ENCODE measurements at regions not wholly inside any gene's neighbourhood (a gene's known extent, or its start where the extent isn't known, plus 50 kb on each side); places are given as distances from the start of the nearest gene placed in this dataset.
"Not testable (repeated sequence)": the region's sequence is repeated elsewhere in the genome, so short reads cannot be mapped to it uniquely, and the experiment has no call there.

- Histone ChIP-seq H3K9me3 (no peaks in the 10 kb centered on the region), H3K27ac (no peak overlapping the region), H3K4me1 (peaks cover 0 to 2% of the 10 kb centered on the region in 2 donors), H3K36me3 (no peaks in the 10 kb centered on the region), H3K4me3 (no peak overlapping the region), H3K27me3 (no peaks in the 10 kb centered on the region)
- intact Hi-C loops (cut with DNase I): no loop called here
- DNase-seq (ENCODE audit: low spot score in 2 of 2): no peak
- TF ChIP-seq, protein P1, sequence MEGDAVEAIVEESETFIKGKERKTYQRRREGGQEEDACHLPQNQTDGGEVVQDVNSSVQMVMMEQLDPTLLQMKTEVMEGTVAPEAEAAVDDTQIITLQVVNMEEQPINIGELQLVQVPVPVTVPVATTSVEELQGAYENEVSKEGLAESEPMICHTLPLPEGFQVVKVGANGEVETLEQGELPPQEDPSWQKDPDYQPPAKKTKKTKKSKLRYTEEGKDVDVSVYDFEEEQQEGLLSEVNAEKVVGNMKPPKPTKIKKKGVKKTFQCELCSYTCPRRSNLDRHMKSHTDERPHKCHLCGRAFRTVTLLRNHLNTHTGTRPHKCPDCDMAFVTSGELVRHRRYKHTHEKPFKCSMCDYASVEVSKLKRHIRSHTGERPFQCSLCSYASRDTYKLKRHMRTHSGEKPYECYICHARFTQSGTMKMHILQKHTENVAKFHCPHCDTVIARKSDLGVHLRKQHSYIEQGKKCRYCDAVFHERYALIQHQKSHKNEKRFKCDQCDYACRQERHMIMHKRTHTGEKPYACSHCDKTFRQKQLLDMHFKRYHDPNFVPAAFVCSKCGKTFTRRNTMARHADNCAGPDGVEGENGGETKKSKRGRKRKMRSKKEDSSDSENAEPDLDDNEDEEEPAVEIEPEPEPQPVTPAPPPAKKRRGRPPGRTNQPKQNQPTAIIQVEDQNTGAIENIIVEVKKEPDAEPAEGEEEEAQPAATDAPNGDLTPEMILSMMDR (IDR thresholded peaks at IDR 0.05): no peak
Observed at GRCh38 chr6:80433673-80434025, 327.2 kb downstream of the BCKDHB start.

GRCh38 chr6:80433010-80433672 is 326.7 kb downstream of the BCKDHB start:
- Histone ChIP-seq H3K27me3 (no peaks in the 10 kb centered on the region), H3K4me1 (peaks cover 0 to 2% of the 10 kb centered on the region in 2 donors), H3K27ac (no peak overlapping the region), H3K4me3 (no peak overlapping the region), H3K36me3 (no peaks in the 10 kb centered on the region), H3K9me3 (no peaks in the 10 kb centered on the region)
- TF ChIP-seq, protein P1 (IDR thresholded peaks at IDR 0.05): no peak
- no peak for DNase-seq (ENCODE audit: low spot score in 2 of 2)
- intact Hi-C loops (cut with DNase I): no loop called here

GRCh38 chr6:80425089-80425823 is 318.8 kb downstream of the BCKDHB start:
- Histone ChIP-seq H3K27ac (no peak overlapping the region), H3K9me3 (peaks cover 11 to 17% of the 10 kb centered on the region in 2 donors), H3K36me3 (peaks cover 0 to 3% of the 10 kb centered on the region in 2 donors), H3K27me3 (no peaks in the 10 kb centered on the region), H3K4me3 (no peak overlapping the region), H3K4me1 (no peaks in the 10 kb centered on the region)
- intact Hi-C loops (cut with DNase I): no loop called here
- DNase-seq (ENCODE audit: low spot score in 2 of 2): no peak
- TF ChIP-seq, protein P1 (IDR thresholded peaks at IDR 0.05): no peak

GRCh38 chr6:80411486-80411885 is 305.0 kb downstream of the BCKDHB start:
- TF ChIP-seq, protein P1 (IDR thresholded peaks at IDR 0.05): no peak
- peaks cover 0 to 10% of the 10 kb centered on the region in 2 donors for H3K9me3 ChIP-seq
- no peak overlapping the region for H3K27ac ChIP-seq
- H3K4me3 ChIP-seq: no peak overlapping the region
- no peaks in the 10 kb centered on the region for H3K4me1 ChIP-seq
- no peaks in the 10 kb centered on the region for H3K36me3 ChIP-seq
- H3K27me3 ChIP-seq: no peaks in the 10 kb centered on the region
- DNase-seq (ENCODE audit: low spot score in 2 of 2): no peak
- intact Hi-C loops (cut with DNase I): no loop called here

GRCh38 chr6:80407976-80408375 is 301.5 kb downstream of the BCKDHB start:
- intact Hi-C loops (cut with DNase I); H3K27ac ChIP-seq; H3K27me3 ChIP-seq; H3K36me3 ChIP-seq; H3K4me3 ChIP-seq; H3K9me3 ChIP-seq; H3K4me1 ChIP-seq; DNase-seq (ENCODE audit: low spot score in 2 of 2): not testable (repeated sequence)

- Histone ChIP-seq H3K27me3 (no peaks in the 10 kb centered on the region), H3K4me3 (no peak overlapping the region), H3K27ac (no peak overlapping the region), H3K9me3 (peaks cover 0 to 13% of the 10 kb centered on the region in 2 donors), H3K4me1 (no peaks in the 10 kb centered on the region), H3K36me3 (no peaks in the 10 kb centered on the region)
- TF ChIP-seq, protein P1 (IDR thresholded peaks at IDR 0.05): no peak
- DNase-seq (ENCODE audit: low spot score in 2 of 2): no peak
- intact Hi-C loops (cut with DNase I): no loop called here
Observed at GRCh38 chr6:80404889-80405288, 298.4 kb downstream of the BCKDHB start.
